Thymus (tissue), 11 donors: ENCODE measurements at regions not wholly inside any gene's neighbourhood (a gene's known extent, or its start where the extent isn't known, plus 50 kb on each side); places are given as distances from the start of the nearest gene placed in this dataset.
"Not testable (repeated sequence)": the region's sequence is repeated elsewhere in the genome, so short reads cannot be mapped to it uniquely, and the experiment has no call there.

Experiments
- DNase-seq, 9 donors: peaks; one replicate each; pipeline ENCODE4 v3.0.0-alpha.2; 2013; ENCODE audit warnings: low spot score in 9 of 9, low read depth in 6 of 9, missing footprints in 1 of 9
- H3K27ac ChIP-seq, 2 donors: one replicate each; pipeline ENCODE4 v1.5.1; 2013; ENCODE audit warnings: control low read depth in 1 of 2, low read depth in 1 of 2, low read length in 1 of 2, mild to moderate bottlenecking in 1 of 2, moderate library complexity in 1 of 2
- H3K27me3 ChIP-seq, 2 donors: one replicate each; pipeline ENCODE4 v1.5.1; 2013; ENCODE audit warnings: low read length in 1 of 2; ENCODE audit not compliant: control insufficient read depth in 2 of 2, insufficient read depth in 1 of 2
- H3K36me3 ChIP-seq, 2 donors: one replicate each; pipeline ENCODE4 v1.5.1; 2013; ENCODE audit warnings: low read length in 1 of 2, mild to moderate bottlenecking in 1 of 2, moderate library complexity in 1 of 2; ENCODE audit not compliant: control insufficient read depth in 2 of 2, insufficient read depth in 2 of 2
- H3K4me1 ChIP-seq, 2 donors: one replicate each; pipeline ENCODE4 v1.5.1; 2013; ENCODE audit warnings: low read length in 2 of 2; ENCODE audit not compliant: control insufficient read depth in 2 of 2, insufficient read depth in 2 of 2
- H3K4me3 ChIP-seq, 2 donors: one replicate each; pipeline ENCODE4 v1.5.1; 2013; ENCODE audit warnings: low read length in 2 of 2, control low read depth in 1 of 2, mild to moderate bottlenecking in 1 of 2
- H3K9me3 ChIP-seq, 2 donors: one replicate each; pipeline ENCODE4 v1.5.1; 2013; ENCODE audit warnings: low read length in 1 of 2, mild to moderate bottlenecking in 1 of 2; ENCODE audit not compliant: control insufficient read depth in 2 of 2, insufficient read depth in 1 of 2
- WGBS: extraction: QIAGEN DNeasy Blood & Tissue Kit; methylation state at CpG from one replicate; pipeline ENCODE4 v1.1.7; 2013; 5-methylcytosine and 5-hydroxymethylcytosine counted together
- donor health status: healthy.

DNA sequence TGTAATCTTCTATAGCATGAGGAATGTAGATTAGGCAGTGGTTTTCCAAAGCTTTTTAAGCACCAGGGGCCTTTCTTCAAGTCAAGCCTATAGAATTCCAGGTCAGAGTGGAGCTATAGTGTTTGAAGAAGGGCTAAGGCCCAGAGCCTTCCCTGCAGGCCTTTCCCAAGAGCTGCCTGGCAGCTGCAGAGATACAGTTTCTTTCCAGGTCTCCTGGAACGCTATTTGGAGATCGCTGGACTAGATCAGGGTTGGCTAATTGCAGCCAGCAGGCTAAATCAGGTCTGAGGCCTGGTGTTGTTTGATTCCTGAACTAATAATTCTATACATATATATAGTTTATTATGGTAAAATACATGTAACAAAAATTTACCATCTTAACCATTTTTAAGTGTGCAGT, 319.0 kb upstream of the SPRED2 start:
- H3K36me3 ChIP-seq: no peaks in the 10 kb centered on the region
- 95% methylated on average over 2 of the region's 2 CpGs for WGBS
- DNase-seq: no peak
- no peaks in the 10 kb centered on the region for H3K4me1 ChIP-seq
- peaks cover 0 to 1% of the 10 kb centered on the region in 2 donors for H3K9me3 ChIP-seq
- H3K27ac ChIP-seq: no peak overlapping the region
- H3K4me3 ChIP-seq: no peak overlapping the region
- no peaks in the 10 kb centered on the region for H3K27me3 ChIP-seq

DNA sequence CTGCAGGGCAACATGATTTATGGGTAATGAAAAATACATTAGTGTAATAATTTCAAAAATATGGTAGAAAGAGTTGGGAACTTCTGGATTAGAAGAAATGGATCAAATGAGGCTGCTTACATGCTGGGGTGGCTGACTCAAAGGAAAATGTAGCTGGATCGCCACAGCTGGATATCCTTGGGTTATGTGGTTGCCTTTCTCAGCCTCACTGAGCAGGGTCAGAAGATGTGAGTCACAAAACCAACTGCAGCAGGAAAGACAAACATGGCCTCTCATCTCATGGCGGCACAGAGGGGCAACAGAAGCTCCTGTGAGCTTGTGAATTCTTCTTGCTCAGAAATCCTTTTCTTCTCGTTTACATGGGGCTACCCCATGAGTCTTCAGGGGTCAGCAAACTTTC, 317.1 kb upstream of the SPRED2 start:
- no peaks in the 10 kb centered on the region for H3K4me1 ChIP-seq
- no peaks in the 10 kb centered on the region for H3K9me3 ChIP-seq
- no peak overlapping the region for H3K4me3 ChIP-seq
- no peak for DNase-seq
- 59% methylated on average over 3 of the region's 3 CpGs for WGBS
- H3K27me3 ChIP-seq: no peaks in the 10 kb centered on the region
- no peaks in the 10 kb centered on the region for H3K36me3 ChIP-seq
- H3K27ac ChIP-seq: no peak overlapping the region

DNA sequence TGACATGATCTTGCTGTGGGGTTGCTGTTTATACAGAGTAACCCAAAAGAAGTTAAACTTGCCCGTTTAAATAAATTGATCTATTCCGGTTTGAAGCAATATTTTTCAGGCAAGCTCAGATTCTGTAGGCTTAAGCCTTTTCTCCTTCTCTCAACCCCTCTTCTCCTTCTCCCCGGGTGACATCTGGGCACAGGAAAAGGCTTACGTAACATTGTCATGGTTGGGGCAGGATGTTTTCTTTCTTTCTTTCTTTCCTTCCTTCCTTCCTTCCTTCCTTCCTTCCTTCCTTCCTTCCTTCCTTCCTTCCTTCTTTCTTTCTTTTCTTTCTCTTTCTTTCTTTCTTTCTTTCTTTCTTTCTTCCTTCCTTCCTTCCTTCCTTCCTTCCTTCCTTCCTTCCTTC, 315.5 kb upstream of the SPRED2 start:
- not testable (repeated sequence) for H3K9me3 ChIP-seq, H3K27me3 ChIP-seq, DNase-seq, H3K36me3 ChIP-seq, H3K4me1 ChIP-seq, H3K27ac ChIP-seq, H3K4me3 ChIP-seq
- 67% methylated on average over 4 of the region's 4 CpGs for WGBS

DNA sequence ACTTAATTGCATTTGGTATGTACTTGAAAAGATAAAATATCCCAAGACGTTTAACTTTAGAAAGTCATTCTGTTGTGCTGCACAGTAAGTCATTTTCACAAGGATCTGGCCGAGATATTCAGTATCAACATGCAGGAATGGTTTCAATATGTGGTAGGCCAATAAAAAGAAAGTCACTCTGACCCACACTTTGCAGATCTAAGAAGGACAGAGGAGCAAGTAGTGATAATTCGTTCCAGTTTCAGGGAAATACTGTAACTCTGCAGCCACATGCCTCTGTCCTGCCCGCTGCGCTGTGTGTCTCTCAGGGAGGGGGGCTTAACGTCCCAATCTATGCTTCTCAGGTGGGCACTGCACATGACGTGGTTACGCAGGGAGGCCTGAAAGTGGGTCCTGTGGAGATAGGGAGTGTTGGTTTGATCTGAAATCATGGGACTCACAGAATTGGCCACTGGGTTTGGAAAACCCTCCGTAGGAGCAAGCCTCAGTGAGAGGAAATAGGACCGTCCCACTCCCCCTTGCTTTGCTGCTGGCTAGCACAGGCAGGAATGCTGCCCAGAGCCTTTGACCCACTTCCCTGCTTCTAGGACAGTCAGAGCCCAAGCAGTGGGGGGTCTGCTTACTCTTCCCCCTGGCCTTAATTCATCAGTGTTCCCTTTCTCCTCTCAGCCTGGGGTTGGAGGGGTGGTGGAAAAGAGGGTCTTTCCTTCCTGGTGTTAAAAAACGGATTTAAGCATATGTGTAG, 314.7 kb upstream of the SPRED2 start:
- Histone ChIP-seq H3K4me1 (no peaks in the 10 kb centered on the region), H3K27me3 (no peaks in the 10 kb centered on the region), H3K4me3 (no peak overlapping the region), H3K9me3 (no peaks in the 10 kb centered on the region), H3K27ac (no peak overlapping the region), H3K36me3 (no peaks in the 10 kb centered on the region)
- WGBS: 89% methylated on average over 11 of the region's 11 CpGs
- DNase-seq: no peak

DNA sequence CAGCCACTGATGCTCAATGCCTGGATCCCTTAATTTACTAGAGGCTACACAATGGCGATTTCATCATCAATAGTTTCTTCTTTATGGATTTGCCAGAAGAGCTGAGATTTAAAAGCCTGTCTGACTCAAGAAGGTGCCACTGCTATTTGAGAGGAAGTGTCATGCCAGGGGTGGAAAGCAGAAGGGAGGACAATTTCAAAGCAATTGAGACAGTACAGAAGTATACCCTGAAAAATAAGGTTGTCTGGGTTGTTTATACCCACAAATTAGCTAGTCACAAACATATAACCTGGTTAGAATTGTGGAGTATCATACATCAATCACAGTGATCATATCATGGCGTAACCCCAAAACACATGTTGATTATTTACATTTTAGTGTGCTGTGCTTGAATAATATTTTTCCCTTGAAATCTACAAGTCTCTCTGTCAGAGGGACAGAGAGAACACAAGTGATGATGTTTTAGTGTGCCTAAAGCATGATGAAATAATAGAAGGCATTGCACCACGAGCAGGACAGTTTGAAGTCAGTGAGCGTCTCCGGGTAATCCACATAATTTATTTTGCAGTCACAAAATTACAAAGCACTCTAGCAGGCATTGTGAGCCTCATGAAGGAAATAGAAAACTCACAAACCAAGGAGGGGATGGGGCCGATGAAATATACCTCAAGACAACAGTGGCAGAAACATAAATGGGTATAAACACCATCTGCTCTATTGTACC, 312.2 kb upstream of the SPRED2 start:
- H3K27me3 ChIP-seq: no peaks in the 10 kb centered on the region
- H3K9me3 ChIP-seq: no peaks in the 10 kb centered on the region
- no peak overlapping the region for H3K4me3 ChIP-seq
- WGBS: 94% methylated on average over 6 of the region's 6 CpGs
- H3K27ac ChIP-seq: no peak overlapping the region
- no peaks in the 10 kb centered on the region for H3K36me3 ChIP-seq
- no peak for DNase-seq
- no peaks in the 10 kb centered on the region for H3K4me1 ChIP-seq

DNA sequence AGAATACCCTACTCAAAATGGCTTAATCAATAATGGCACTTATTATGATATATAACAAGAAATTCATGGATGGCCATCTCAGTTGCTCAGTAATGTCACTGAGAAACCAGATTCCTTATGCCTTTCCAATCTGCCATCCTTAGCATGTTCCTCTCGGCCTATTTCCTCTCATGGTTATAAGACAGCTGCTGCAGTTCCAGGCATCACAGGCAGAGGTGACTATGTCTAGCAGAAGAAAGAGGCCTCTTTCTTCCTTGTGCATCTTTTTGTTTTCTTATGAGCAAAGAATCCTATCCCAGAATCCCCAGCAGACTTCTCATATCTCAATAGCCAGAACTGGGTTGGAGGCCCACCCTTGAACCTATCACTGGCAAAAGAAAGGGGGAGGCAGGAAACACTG, 310.6 kb upstream of the SPRED2 start:
- Histone ChIP-seq H3K27me3 (no peaks in the 10 kb centered on the region), H3K36me3 (no peaks in the 10 kb centered on the region), H3K9me3 (no peaks in the 10 kb centered on the region), H3K27ac (no peak overlapping the region), H3K4me3 (no peak overlapping the region), H3K4me1 (no peaks in the 10 kb centered on the region)
- WGBS: 100% methylated on average over 1 of the region's 1 CpG
- DNase-seq: no peak

DNA sequence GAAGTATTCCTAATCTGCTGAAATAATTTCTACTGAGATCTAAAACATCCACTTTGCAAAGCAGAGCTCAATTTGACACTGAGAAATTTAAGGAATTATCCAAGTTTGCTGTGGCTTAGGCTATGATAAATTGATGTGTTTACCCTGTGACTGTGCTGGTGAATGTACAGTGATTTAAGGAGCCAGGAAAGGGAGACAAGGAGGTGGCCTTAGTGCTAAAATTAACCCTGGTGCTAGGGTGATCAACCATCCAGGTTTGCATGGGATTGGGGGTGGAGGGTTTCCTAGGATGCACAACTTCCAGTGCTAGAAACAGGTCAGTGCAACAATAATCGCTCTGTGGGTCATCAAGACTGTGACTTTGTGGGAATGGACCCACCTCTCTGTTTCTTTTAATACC, 307.5 kb upstream of the SPRED2 start:
- no peak overlapping the region for H3K4me3 ChIP-seq
- WGBS: 95% methylated on average over 1 of the region's 1 CpG

DNA sequence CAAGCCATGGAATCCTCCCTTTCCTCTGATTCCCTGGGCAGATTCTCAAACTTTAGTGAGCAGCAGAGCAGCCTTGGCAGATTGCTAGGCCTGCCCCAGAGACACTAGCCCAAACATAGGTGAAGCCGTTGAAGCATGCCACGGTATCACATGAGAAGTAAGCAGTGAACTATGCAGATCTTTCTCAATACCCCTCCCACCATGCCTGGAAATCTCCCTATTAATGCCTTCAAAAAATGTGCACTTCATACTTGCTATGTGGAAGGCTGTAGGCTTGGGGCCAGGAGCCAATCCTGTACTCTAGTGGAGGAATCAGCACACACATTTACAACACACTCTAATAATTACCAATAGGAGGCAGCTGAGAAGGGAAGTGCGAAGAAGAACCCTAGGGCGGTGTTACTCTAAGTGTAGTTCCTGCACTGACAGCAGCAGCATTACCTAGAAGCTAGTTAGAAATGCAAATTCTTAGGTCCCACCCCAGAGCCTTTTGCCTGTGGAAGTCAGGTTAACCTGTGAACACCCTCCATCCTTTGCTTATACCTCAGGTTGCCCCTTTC, 305.1 kb upstream of the SPRED2 start:
- no peak overlapping the region for H3K27ac ChIP-seq
- H3K9me3 ChIP-seq: no peaks in the 10 kb centered on the region
- DNase-seq: no peak
- H3K36me3 ChIP-seq: no peaks in the 10 kb centered on the region
- WGBS: 95% methylated on average over 4 of the region's 4 CpGs
- H3K4me3 ChIP-seq: no peak overlapping the region
- H3K27me3 ChIP-seq: no peaks in the 10 kb centered on the region
- H3K4me1 ChIP-seq: no peaks in the 10 kb centered on the region

More for the DNA sequence above, 307.5 kb upstream of the SPRED2 start:
- H3K36me3 ChIP-seq: no peaks in the 10 kb centered on the region
- H3K27ac ChIP-seq: no peak overlapping the region
- no peak for DNase-seq
- H3K9me3 ChIP-seq: no peaks in the 10 kb centered on the region
- H3K4me1 ChIP-seq: no peaks in the 10 kb centered on the region
- H3K27me3 ChIP-seq: no peaks in the 10 kb centered on the region

DNA sequence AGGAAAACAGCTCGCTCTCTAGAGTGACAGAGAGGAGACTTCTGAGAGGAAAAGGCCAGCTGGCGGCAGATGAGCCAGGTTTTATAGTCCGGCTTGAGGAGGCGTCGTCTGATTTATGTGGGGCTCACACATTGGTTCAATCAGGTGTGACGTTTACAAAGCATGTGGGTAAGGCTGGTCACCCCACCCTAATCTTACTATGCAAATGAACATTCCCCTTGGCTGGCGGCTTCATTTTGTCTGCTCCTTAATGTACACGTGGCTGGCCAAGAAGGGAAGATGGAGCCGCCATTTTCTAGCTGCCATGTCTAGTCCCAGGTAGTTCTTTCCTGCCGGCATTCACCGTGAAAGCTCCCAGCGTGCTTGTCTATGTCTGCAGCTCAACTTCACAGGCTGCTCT, 299.1 kb upstream of the SPRED2 start:
- no peaks in the 10 kb centered on the region for H3K36me3 ChIP-seq
- no peak overlapping the region for H3K4me3 ChIP-seq
- WGBS: 98% methylated on average over 12 of the region's 12 CpGs
- H3K4me1 ChIP-seq: no peaks in the 10 kb centered on the region
- H3K9me3 ChIP-seq: no peaks in the 10 kb centered on the region
- H3K27me3 ChIP-seq: no peaks in the 10 kb centered on the region
- no peak for DNase-seq
- H3K27ac ChIP-seq: no peak overlapping the region
